ENCODE measurements at regions not wholly inside any gene's neighbourhood (a gene's known extent, or its start where the extent isn't known, plus 50 kb on each side); places are given as distances from the start of the nearest gene placed in this dataset.
"Not testable (repeated sequence)": the region's sequence is repeated elsewhere in the genome, so short reads cannot be mapped to it uniquely, and the experiment has no call there.

- no peak for DNase-seq (ENCODE audit: low read depth in 4 of 4, low spot score in 3 of 4)
Measured at GRCh38 chr2:17149945-17150344, 368.3 kb downstream of the RAD51AP2 start.

- DNase-seq (ENCODE audit: low read depth in 4 of 4, low spot score in 3 of 4): peak in 3 of 4 donors; percentile 5 to 37 (median 28)
Measured at GRCh38 chr2:17148407-17149145, 369.7 kb downstream of the RAD51AP2 start.

- no peak for DNase-seq (ENCODE audit: low read depth in 4 of 4, low spot score in 3 of 4)
Measured at GRCh38 chr2:17146358-17146757, 371.9 kb downstream of the RAD51AP2 start.

- no peak for DNase-seq (ENCODE audit: low read depth in 4 of 4, low spot score in 3 of 4)
Measured at GRCh38 chr2:17136877-17137276, 381.4 kb downstream of the RAD51AP2 start.

- no peak for DNase-seq (ENCODE audit: low read depth in 4 of 4, low spot score in 3 of 4)
Measured at GRCh38 chr2:17136231-17136630, 382.0 kb downstream of the RAD51AP2 start.

GRCh38 chr2:17135619-17136018, 382.6 kb downstream of the RAD51AP2 start:
- DNase-seq (ENCODE audit: low read depth in 4 of 4, low spot score in 3 of 4): no peak

GRCh38 chr2:17133052-17133671, 385.1 kb downstream of the RAD51AP2 start:
- DNase-seq (ENCODE audit: low read depth in 4 of 4, low spot score in 3 of 4): no peak

- DNase-seq (ENCODE audit: low read depth in 4 of 4, low spot score in 3 of 4): not testable (repeated sequence)
Measured at GRCh38 chr2:17130627-17131026, 387.6 kb downstream of the RAD51AP2 start.

- DNase-seq (ENCODE audit: low read depth in 4 of 4, low spot score in 3 of 4): no peak
Measured at GRCh38 chr2:17125989-17126620, 392.1 kb downstream of the RAD51AP2 start.

GRCh38 chr2:17124575-17125318, 393.5 kb downstream of the RAD51AP2 start:
- no peak for DNase-seq (ENCODE audit: low read depth in 4 of 4, low spot score in 3 of 4)

- DNase-seq (ENCODE audit: low read depth in 4 of 4, low spot score in 3 of 4): no peak
Measured at GRCh38 chr2:17122887-17123501, 395.2 kb downstream of the RAD51AP2 start.

GRCh38 chr2:17115466-17115865, 402.8 kb downstream of the RAD51AP2 start:
- no peak for DNase-seq (ENCODE audit: low read depth in 4 of 4, low spot score in 3 of 4)

GRCh38 chr2:17115042-17115441, 403.2 kb downstream of the RAD51AP2 start:
- no peak for DNase-seq (ENCODE audit: low read depth in 4 of 4, low spot score in 3 of 4)

- DNase-seq (ENCODE audit: low read depth in 4 of 4, low spot score in 3 of 4): no peak
Measured at GRCh38 chr2:17107871-17108270, 410.4 kb downstream of the RAD51AP2 start.

GRCh38 chr2:17107151-17107550, 411.1 kb downstream of the RAD51AP2 start:
- no peak for DNase-seq (ENCODE audit: low read depth in 4 of 4, low spot score in 3 of 4)

GRCh38 chr2:17106418-17106817, 411.8 kb downstream of the RAD51AP2 start:
- no peak for DNase-seq (ENCODE audit: low read depth in 4 of 4, low spot score in 3 of 4)

- DNase-seq (ENCODE audit: low read depth in 4 of 4, low spot score in 3 of 4): no peak
Measured at GRCh38 chr2:17104454-17104853, 413.8 kb downstream of the RAD51AP2 start.

- no peak for DNase-seq (ENCODE audit: low read depth in 4 of 4, low spot score in 3 of 4)
Measured at GRCh38 chr2:17101596-17101995, 416.6 kb downstream of the RAD51AP2 start.

GRCh38 chr2:17101091-17101490, 417.1 kb downstream of the RAD51AP2 start:
- no peak for DNase-seq (ENCODE audit: low read depth in 4 of 4, low spot score in 3 of 4)

GRCh38 chr2:17095340-17095739, 422.9 kb downstream of the RAD51AP2 start:
- no peak for DNase-seq (ENCODE audit: low read depth in 4 of 4, low spot score in 3 of 4)

- DNase-seq (ENCODE audit: low read depth in 4 of 4, low spot score in 3 of 4): no peak
Measured at GRCh38 chr2:17093712-17094111, 424.5 kb downstream of the RAD51AP2 start.
